H9 (cell line): ENCODE measurements at regions not wholly inside any gene's neighbourhood (a gene's known extent, or its start where the extent isn't known, plus 50 kb on each side); places are given as distances from the start of the nearest gene placed in this dataset.

Experiments
- DNase-seq: peaks from one replicate; pipeline ENCODE4 v3.0.0-alpha.2; 2017
- H2AFZ ChIP-seq: one replicate; pipeline ENCODE4 v1.6.1; 2013; ENCODE audit warnings: mild to moderate bottlenecking, low read length, control low read depth, moderate library complexity
- H2AK5ac ChIP-seq: 2 replicates; pipeline ENCODE4 v1.6.1; 2013; ENCODE audit warnings: low read length, control low read depth, mixed read lengths; ENCODE audit not compliant: insufficient read length
- H2BK120ac ChIP-seq: one replicate; pipeline ENCODE4 v1.6.1; 2013; ENCODE audit warnings: low read depth, mild to moderate bottlenecking, low read length, control low read depth, inconsistent platforms; ENCODE audit not compliant: poor library complexity, severe bottlenecking
- H2BK12ac ChIP-seq: 2 replicates; pipeline ENCODE4 v1.6.1; 2013; ENCODE audit warnings: low read length, control low read depth, mixed read lengths, low read depth; ENCODE audit not compliant: insufficient read length
- H2BK15ac ChIP-seq: 2 replicates; pipeline ENCODE4 v1.6.1; 2013; ENCODE audit warnings: low read depth, low read length, control low read depth
- H2BK20ac ChIP-seq: one replicate; pipeline ENCODE4 v1.6.1; 2013; ENCODE audit warnings: low read depth, mild to moderate bottlenecking, low read length, control low read depth, inconsistent platforms; ENCODE audit not compliant: poor library complexity, severe bottlenecking
- H2BK5ac ChIP-seq: 2 replicates; pipeline ENCODE4 v1.6.1; 2013; ENCODE audit warnings: low read length, control low read depth, mixed read lengths; ENCODE audit not compliant: insufficient read length
- H3K14ac ChIP-seq: 2 replicates; pipeline ENCODE4 v1.6.1; 2013; ENCODE audit warnings: low read length, control low read depth; ENCODE audit not compliant: insufficient read depth
- H3K18ac ChIP-seq: 2 replicates; pipeline ENCODE4 v1.6.1; 2013; ENCODE audit warnings: low read depth, mild to moderate bottlenecking, mixed read lengths, low read length, control low read depth; ENCODE audit not compliant: insufficient read length
- H3K23ac ChIP-seq: 2 replicates; pipeline ENCODE4 v1.6.1; 2013; ENCODE audit warnings: low read length, control low read depth, mixed read lengths, low read depth; ENCODE audit not compliant: insufficient read length
- H3K23me2 ChIP-seq: 2 replicates; pipeline ENCODE4 v1.6.1; 2013; ENCODE audit warnings: low read depth, mild to moderate bottlenecking, mixed read lengths, low read length, control low read depth; ENCODE audit not compliant: insufficient read length, poor library complexity, severe bottlenecking
- H3K27ac ChIP-seq: 2 replicates; pipeline ENCODE4 v1.5.1; 2013; ENCODE audit warnings: low read length, control low read depth, mixed read lengths, low read depth; ENCODE audit not compliant: insufficient read length
- H3K27me3 ChIP-seq: 2 replicates; pipeline ENCODE4 v1.6.1; 2013; ENCODE audit warnings: low read length, control low read depth, inconsistent platforms; ENCODE audit not compliant: insufficient read depth
- H3K4ac ChIP-seq: 2 replicates; pipeline ENCODE4 v1.6.1; 2013; ENCODE audit warnings: low read depth, mild to moderate bottlenecking, control low read depth, inconsistent platforms, low read length, moderate library complexity
- H3K4me1 ChIP-seq: 2 replicates; pipeline ENCODE4 v1.6.1; 2013; ENCODE audit warnings: low read length, control low read depth, inconsistent platforms; ENCODE audit not compliant: insufficient read depth
- H3K4me2 ChIP-seq: 2 replicates; pipeline ENCODE4 v1.6.1; 2013; ENCODE audit warnings: low read length, control low read depth, mixed read lengths; ENCODE audit not compliant: insufficient read length, insufficient read depth
- H3K56ac ChIP-seq: 2 replicates; pipeline ENCODE4 v1.6.1; 2013; ENCODE audit warnings: low read depth, mild to moderate bottlenecking, mixed read lengths, low read length, control low read depth; ENCODE audit not compliant: insufficient read length
- H3K79me1 ChIP-seq: 2 replicates; pipeline ENCODE4 v1.6.1; 2013; ENCODE audit warnings: low read depth, mild to moderate bottlenecking, moderate library complexity, low read length, control low read depth, inconsistent platforms; ENCODE audit not compliant: insufficient read depth, poor library complexity, severe bottlenecking
- H3K79me2 ChIP-seq: 2 replicates; pipeline ENCODE4 v1.6.1; 2013; ENCODE audit warnings: low read length, control low read depth, inconsistent platforms; ENCODE audit not compliant: insufficient read depth
- H3K9ac ChIP-seq: 2 replicates; pipeline ENCODE4 v1.6.1; 2013; ENCODE audit warnings: low read length, control low read depth, mixed read lengths; ENCODE audit not compliant: insufficient read length; ENCODE audit errors: extremely low read depth
- H3K9me3 ChIP-seq: one replicate; pipeline ENCODE4 v1.6.1; 2013; ENCODE audit warnings: low read depth, low read length, inconsistent platforms; ENCODE audit not compliant: control insufficient read depth
- H3T11ph ChIP-seq: one replicate; pipeline ENCODE4 v1.6.1; 2013; ENCODE audit warnings: mild to moderate bottlenecking, low read length, control low read depth, inconsistent platforms
- H4K20me1 ChIP-seq: one replicate; pipeline ENCODE4 v1.6.1; 2013; ENCODE audit not compliant: control insufficient read depth, insufficient read length, insufficient read depth
- H4K5ac ChIP-seq: 2 replicates; pipeline ENCODE4 v1.6.1; 2013; ENCODE audit warnings: low read depth, mild to moderate bottlenecking, mixed read lengths, low read length, control low read depth; ENCODE audit not compliant: insufficient read length
- H4K8ac ChIP-seq: replicated peaks from 2 replicates; pipeline ENCODE4 v1.6.1; 2013; ENCODE audit warnings: low read length, control low read depth, mixed read lengths, low read depth; ENCODE audit not compliant: insufficient read length
- H4K91ac ChIP-seq: 2 replicates; pipeline ENCODE4 v1.6.1; 2013; ENCODE audit warnings: low read depth, mild to moderate bottlenecking, moderate library complexity, mixed read lengths, low read length, control low read depth; ENCODE audit not compliant: insufficient read length
- H3K27ac Mint-ChIP-seq, 3 experiments: 2 replicates in 2 of 3; 3 replicates in 1 of 3; pipeline ENCODE4 v1.8.0; 2020 to 2021; ENCODE audit warnings: mixed read lengths in 3 of 3, mild to moderate bottlenecking in 1 of 3, moderate library complexity in 1 of 3
- H3K27me3 Mint-ChIP-seq: 2 replicates; pipeline ENCODE4 v1.8.0; 2021; ENCODE audit warnings: low read depth, mild to moderate bottlenecking, moderate library complexity, mixed read lengths
- H3K36me3 Mint-ChIP-seq, 3 experiments: 2 replicates in 2 of 3; 3 replicates in 1 of 3; pipeline ENCODE4 v1.8.0; 2020 to 2021; ENCODE audit warnings: low read depth in 3 of 3, mixed read lengths in 3 of 3; ENCODE audit not compliant: insufficient read depth in 1 of 3
- H3K4me1 Mint-ChIP-seq, 2 experiments: 2 replicates each; pipeline ENCODE4 v1.8.0; 2020; ENCODE audit warnings: mixed read lengths in 2 of 2
- H3K4me3 Mint-ChIP-seq, 2 experiments: 2 replicates in 1 of 2; 3 replicates in 1 of 2; pipeline ENCODE4 v1.8.0; 2020 to 2021; ENCODE audit warnings: mild to moderate bottlenecking in 2 of 2, mixed read lengths in 2 of 2, moderate library complexity in 1 of 2
- H3K9me3 Mint-ChIP-seq, 2 experiments: 2 replicates in 1 of 2; 3 replicates in 1 of 2; pipeline ENCODE4 v1.8.0; 2020; ENCODE audit warnings: mild to moderate bottlenecking in 2 of 2, mixed read lengths in 2 of 2, moderate library complexity in 1 of 2
- WGBS: extraction: QIAGEN DNeasy Blood & Tissue Kit; methylation state at CpG from one replicate; pipeline ENCODE4 v1.1.7; 2013; ENCODE audit warnings: missing lambda C conversion rate, low lambda C conversion rate, mixed read lengths; ENCODE audit not compliant: insufficient read length; ENCODE audit errors: extremely low coverage; 5-methylcytosine and 5-hydroxymethylcytosine counted together
- TF ChIP-seq, protein P1 (sequence below): fragments of 200-600 bp; sonication (generic); conservative IDR thresholded peaks from 3 replicates; pipeline ENCODE4 v1.8.0; 2021; ENCODE audit warnings: antibody characterized with exemption, mild to moderate bottlenecking

DNA sequence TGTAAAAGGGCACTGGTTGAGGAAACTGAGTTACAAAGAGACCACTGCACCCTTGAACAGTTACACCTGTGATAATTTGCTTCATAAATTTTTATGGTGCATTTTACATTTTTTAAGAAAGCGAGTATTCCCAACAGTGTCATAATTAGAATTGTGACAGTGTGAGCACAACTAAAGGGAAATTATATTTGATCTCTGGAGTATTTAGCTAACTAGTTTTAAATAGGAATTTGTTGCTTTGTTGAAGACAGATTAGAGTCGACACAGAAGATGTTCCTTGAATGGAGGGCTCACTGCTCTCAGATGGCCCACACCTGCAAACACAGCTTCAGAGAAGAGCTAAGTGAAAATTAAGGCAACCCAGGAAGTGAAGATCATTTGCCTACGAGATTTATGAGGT, 555.0 kb upstream of the GOT2 start:
- WGBS: no CpG with 5 or more reads among the region's 3 CpGs
- DNase-seq: no peak
- H3K56ac ChIP-seq: no peak overlapping the region

More for the DNA sequence above, 555.0 kb upstream of the GOT2 start:
- Histone ChIP-seq H3K4me2 (no peak overlapping the region), H3K79me1 (no peaks in the 10 kb centered on the region), H2BK5ac (no peak overlapping the region), H4K5ac (no peak overlapping the region), H3K18ac (no peak overlapping the region), H3K9ac (no peak overlapping the region), H2BK20ac (no peak overlapping the region), H4K8ac (no peak overlapping the region), H2AFZ (no peak overlapping the region), H4K91ac (no peak overlapping the region), H3K4me1 (no peaks in the 10 kb centered on the region), H2AK5ac (no peak overlapping the region), H2BK15ac (no peak overlapping the region), H3K23me2 (no peaks in the 10 kb centered on the region), H3K27ac (no peak overlapping the region), H3K9me3 (no peaks in the 10 kb centered on the region), H3K23ac (no peak overlapping the region), H3T11ph (no peak overlapping the region), H3K27me3 (no peaks in the 10 kb centered on the region), H4K20me1 (no peaks in the 10 kb centered on the region), H2BK120ac (no peak overlapping the region), H3K79me2 (no peaks in the 10 kb centered on the region), H2BK12ac (no peak overlapping the region), H3K4ac (no peak overlapping the region), H3K14ac (no peak overlapping the region)
- H3K27ac Mint-ChIP-seq: no peak overlapping the region
- TF ChIP-seq, protein P1, sequence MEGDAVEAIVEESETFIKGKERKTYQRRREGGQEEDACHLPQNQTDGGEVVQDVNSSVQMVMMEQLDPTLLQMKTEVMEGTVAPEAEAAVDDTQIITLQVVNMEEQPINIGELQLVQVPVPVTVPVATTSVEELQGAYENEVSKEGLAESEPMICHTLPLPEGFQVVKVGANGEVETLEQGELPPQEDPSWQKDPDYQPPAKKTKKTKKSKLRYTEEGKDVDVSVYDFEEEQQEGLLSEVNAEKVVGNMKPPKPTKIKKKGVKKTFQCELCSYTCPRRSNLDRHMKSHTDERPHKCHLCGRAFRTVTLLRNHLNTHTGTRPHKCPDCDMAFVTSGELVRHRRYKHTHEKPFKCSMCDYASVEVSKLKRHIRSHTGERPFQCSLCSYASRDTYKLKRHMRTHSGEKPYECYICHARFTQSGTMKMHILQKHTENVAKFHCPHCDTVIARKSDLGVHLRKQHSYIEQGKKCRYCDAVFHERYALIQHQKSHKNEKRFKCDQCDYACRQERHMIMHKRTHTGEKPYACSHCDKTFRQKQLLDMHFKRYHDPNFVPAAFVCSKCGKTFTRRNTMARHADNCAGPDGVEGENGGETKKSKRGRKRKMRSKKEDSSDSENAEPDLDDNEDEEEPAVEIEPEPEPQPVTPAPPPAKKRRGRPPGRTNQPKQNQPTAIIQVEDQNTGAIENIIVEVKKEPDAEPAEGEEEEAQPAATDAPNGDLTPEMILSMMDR: no peak
- H3K4me1 Mint-ChIP-seq: no peaks in the 10 kb centered on the region
- H3K36me3 Mint-ChIP-seq: peaks cover 0 to 11% (median 4%) of the 10 kb centered on the region in 3 experiments; a peak in 4 of 7 replicates
- peaks cover 17 to 18% of the 10 kb centered on the region in 2 experiments for H3K9me3 Mint-ChIP-seq
- H3K27me3 Mint-ChIP-seq: peaks cover 10% of the 10 kb centered on the region
- H3K4me3 Mint-ChIP-seq: no peak overlapping the region
